ENCODE measurements at regions not wholly inside any gene's neighbourhood (a gene's known extent, or its start where the extent isn't known, plus 50 kb on each side); places are given as distances from the start of the nearest gene placed in this dataset.

DNA sequence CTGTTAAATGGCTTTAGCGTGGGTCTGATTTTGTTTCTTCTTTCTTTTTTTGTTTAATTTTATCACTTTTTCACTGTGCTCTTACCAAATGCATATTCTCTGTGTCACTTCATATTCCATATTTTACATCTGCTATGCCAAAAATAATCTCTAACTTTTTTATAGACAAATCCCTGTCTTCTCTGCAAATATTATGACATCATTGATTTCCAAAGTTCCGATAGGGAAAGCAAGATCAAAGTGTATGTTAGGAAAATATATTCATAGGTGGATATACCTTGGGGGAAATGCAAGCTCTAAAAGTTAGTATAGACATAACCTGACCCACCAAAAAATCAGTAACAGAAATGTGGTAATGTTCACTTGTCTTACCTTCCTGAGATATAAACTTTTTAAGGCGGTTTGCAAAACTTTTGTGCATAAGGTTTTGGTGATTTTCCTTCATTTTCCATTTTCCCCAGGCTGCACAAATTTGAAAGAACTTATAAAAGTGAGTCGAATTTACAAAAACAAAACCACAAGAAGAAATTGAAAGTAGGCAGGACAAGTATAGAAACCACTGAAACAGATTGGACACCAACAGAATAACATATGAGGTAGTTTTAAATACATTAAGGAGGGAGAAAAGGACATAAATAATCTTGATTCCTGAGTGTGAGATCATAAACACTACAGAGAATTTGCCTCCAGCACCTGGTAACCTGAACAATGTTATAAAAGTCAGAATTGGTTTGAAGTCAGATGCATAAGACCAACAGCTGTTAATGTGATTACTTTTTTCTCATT is 63.1 kb upstream of the TFEC start:
- DNase-seq (ENCODE audit: low read depth) (no peak), FAIRE-seq (no peak)
- no peak for TF ChIP-seq CTCF (IDR thresholded peaks at IDR 0.05; ENCODE audit: insufficient read depth, low read length, severe bottlenecking)
- H3K36me3 ChIP-seq (ENCODE audit: control insufficient read depth, insufficient read depth, low read length): no peaks in the 10 kb centered on the region
- H3K27me3 ChIP-seq (ENCODE audit: control insufficient read depth, insufficient read depth, low read length): no peaks in the 10 kb centered on the region
- no peak overlapping the region for H3K4me3 ChIP-seq (ENCODE audit: low read depth, low read length)

GRCh38 chr7:116095396-116095795 is 64.8 kb upstream of the TFEC start:
- no peaks in the 10 kb centered on the region for H3K36me3 ChIP-seq (ENCODE audit: control insufficient read depth, insufficient read depth, low read length)
- no peak for FAIRE-seq
- no peaks in the 10 kb centered on the region for H3K27me3 ChIP-seq (ENCODE audit: control insufficient read depth, insufficient read depth, low read length)
- TF ChIP-seq CTCF (IDR thresholded peaks at IDR 0.05; ENCODE audit: insufficient read depth, low read length, severe bottlenecking): no peak
- no peak overlapping the region for H3K4me3 ChIP-seq (ENCODE audit: low read depth, low read length)
- DNase-seq (ENCODE audit: low read depth): no peak

GRCh38 chr7:116097365-116098009 is 66.9 kb upstream of the TFEC start:
- no peaks in the 10 kb centered on the region for H3K27me3 ChIP-seq (ENCODE audit: control insufficient read depth, insufficient read depth, low read length)
- DNase-seq (ENCODE audit: low read depth) (peak; percentile 89), FAIRE-seq (no peak)
- H3K36me3 ChIP-seq (ENCODE audit: control insufficient read depth, insufficient read depth, low read length): no peaks in the 10 kb centered on the region
- TF ChIP-seq CTCF (IDR thresholded peaks at IDR 0.05; ENCODE audit: insufficient read depth, low read length, severe bottlenecking): no peak
- H3K4me3 ChIP-seq (ENCODE audit: low read depth, low read length): no peak overlapping the region

GRCh38 chr7:116098175-116098574 is 67.6 kb upstream of the TFEC start:
- Histone ChIP-seq H3K4me3 (ENCODE audit: low read depth, low read length) (no peak overlapping the region), H3K27me3 (ENCODE audit: control insufficient read depth, insufficient read depth, low read length) (no peaks in the 10 kb centered on the region), H3K36me3 (ENCODE audit: control insufficient read depth, insufficient read depth, low read length) (no peaks in the 10 kb centered on the region)
- FAIRE-seq (no peak), DNase-seq (ENCODE audit: low read depth) (no peak)
- no peak for TF ChIP-seq CTCF (IDR thresholded peaks at IDR 0.05; ENCODE audit: insufficient read depth, low read length, severe bottlenecking)

DNA sequence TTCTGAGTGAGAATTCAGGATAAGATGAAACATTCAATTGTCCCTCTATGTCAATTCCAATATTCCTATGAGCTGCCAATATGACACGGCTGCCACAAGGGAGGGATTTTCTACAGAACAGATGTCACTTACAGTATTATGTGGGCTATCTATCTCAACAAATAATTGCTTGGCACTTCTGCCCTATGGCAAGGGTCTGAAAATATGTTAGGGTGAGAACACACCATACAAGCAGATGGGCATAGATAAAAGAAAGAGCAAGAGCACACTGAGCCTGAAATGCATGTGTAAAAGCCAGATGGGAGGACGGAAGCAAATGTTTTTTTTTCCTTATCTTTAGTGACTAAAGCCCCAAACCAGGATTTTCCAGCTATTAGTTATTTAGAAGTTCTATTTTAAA is 70.1 kb upstream of the TFEC start:
- no peak for TF ChIP-seq CTCF (IDR thresholded peaks at IDR 0.05; ENCODE audit: insufficient read depth, low read length, severe bottlenecking)
- no peak overlapping the region for H3K4me3 ChIP-seq (ENCODE audit: low read depth, low read length)
- DNase-seq (ENCODE audit: low read depth): no peak
- no peak for FAIRE-seq
- no peaks in the 10 kb centered on the region for H3K27me3 ChIP-seq (ENCODE audit: control insufficient read depth, insufficient read depth, low read length)
- H3K36me3 ChIP-seq (ENCODE audit: control insufficient read depth, insufficient read depth, low read length): no peaks in the 10 kb centered on the region

Data from bronchial epithelial cell (primary cell).